Mammary epithelial cell (primary cell): ENCODE measurements at regions not wholly inside any gene's neighbourhood (a gene's known extent, or its start where the extent isn't known, plus 50 kb on each side); places are given as distances from the start of the nearest gene placed in this dataset.

Experiments used
- CTCF ChIP-seq, 2 donors: IDR thresholded peaks in 1 of 2; conservative IDR thresholded peaks in 1 of 2; 2 replicates each; pipeline ENCODE4 v1.5.1; 2011 to 2012; ENCODE audit warnings: inconsistent platforms in 2 of 2, low read length in 2 of 2, mild to moderate bottlenecking in 2 of 2, control low read depth in 1 of 2, low read depth in 1 of 2; ENCODE audit not compliant: insufficient read depth in 1 of 2; ENCODE audit errors: extremely low read depth in 1 of 2
- EZH2 ChIP-seq: IDR thresholded peaks from 2 replicates; pipeline ENCODE4 v1.6.1; 2012; ENCODE audit warnings: low read length, inconsistent platforms, borderline replicate concordance

DNA sequence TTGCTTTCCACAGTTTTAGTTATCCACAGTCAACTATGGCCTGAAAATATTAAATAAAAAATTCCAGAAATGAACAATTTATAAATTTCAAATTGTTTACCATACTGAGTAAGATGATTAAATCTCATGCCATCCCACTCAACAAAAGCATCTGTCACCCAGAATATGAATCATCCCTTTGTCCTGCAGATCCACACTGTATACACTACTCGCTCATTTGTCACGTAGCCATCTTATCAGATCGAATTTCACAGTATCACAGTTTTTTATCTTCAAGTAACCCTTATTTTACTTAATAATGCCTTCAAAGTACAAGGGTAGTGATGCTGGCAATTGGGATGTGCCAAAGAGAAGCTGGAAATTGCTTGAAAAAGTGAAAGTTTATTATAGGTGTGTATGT is 291.8 kb upstream of the LRATD1 start:
- TF ChIP-seq CTCF (conservative IDR thresholded peaks at IDR 0.05 in 1 of 2, IDR thresholded peaks at IDR 0.05 in 1 of 2; ENCODE audit: extremely low read depth in 1 of 2, insufficient read depth in 1 of 2, low read depth in 1 of 2, low read length in 2 of 2) = no peak
- no peak for TF ChIP-seq EZH2
